GM19395 (cell line): ENCODE measurements at regions not wholly inside any gene's neighbourhood (a gene's known extent, or its start where the extent isn't known, plus 50 kb on each side); places are given as distances from the start of the nearest gene placed in this dataset.

ENCODE experiments used
- ATAC-seq: cut with Tn5 transposase; IDR thresholded peaks from one replicate; pipeline ENCODE4 v1.9.1; 2021; ENCODE audit warnings: mild to moderate bottlenecking, moderate library complexity; ENCODE audit not compliant: unreplicated experiment

DNA sequence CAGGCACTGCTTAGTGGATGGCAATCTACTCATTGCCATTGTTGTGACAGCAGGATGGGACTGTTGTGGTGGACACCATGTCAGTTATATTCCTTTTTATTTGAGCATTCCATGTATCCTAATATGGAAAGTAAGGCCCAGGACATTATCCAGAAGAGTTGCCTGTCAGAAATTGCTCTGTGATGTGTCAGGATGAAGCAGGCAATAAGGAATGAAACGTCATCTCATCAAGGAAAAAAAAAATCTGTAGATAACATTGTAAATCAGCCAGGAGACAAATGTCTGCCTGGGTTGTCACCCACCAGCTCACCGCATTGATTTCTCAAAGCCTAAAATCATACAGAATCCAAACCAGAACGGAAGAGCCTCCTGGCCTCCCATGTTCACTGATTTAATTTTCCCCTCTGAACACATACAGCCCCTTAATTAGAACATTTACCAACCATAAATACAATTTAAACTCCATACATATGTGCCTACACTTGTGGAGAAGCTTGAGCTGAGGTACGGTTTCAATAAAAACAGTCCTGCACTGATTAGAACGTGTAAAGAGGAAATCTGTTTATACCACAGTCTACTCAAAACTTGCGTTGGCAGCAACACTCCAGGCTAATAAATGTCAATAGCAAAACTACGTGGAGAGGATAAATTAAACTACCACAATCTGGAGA is 73.9 kb downstream of the FOXD1 start:
- ATAC-seq, result no peak

DNA sequence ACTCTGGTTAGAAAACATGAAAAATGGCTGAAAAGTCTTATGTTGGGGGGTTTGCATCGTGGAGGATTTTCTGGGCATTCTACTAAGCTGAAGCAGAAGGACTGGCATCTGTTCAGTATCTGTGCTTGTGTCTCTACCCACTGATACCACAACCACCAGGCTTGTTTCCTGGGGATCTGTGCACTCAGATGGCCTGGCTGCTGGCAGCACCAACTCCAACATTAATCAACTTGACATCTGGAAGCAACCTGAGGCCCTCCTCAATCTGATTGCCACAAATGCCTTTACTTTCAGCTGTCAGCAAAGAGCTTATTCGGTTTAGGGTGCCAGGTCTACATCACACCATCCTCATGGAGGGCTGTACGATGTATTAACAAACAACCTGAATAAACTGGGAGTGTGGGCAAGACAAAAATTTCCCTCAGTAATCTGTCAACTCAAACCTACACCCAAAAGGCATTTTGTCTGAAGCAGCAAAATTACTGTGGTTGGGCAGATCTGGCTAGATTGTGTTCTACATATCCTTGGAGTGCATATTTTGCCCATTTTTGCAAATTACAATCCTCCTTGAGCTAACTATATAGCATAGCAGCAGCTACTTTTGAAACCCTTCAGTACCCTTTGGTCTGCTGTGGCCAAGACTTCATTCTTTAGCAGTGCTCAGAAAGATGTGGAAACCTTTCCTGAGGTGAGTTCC is 74.6 kb downstream of the FOXD1 start:
- no peak for ATAC-seq

DNA sequence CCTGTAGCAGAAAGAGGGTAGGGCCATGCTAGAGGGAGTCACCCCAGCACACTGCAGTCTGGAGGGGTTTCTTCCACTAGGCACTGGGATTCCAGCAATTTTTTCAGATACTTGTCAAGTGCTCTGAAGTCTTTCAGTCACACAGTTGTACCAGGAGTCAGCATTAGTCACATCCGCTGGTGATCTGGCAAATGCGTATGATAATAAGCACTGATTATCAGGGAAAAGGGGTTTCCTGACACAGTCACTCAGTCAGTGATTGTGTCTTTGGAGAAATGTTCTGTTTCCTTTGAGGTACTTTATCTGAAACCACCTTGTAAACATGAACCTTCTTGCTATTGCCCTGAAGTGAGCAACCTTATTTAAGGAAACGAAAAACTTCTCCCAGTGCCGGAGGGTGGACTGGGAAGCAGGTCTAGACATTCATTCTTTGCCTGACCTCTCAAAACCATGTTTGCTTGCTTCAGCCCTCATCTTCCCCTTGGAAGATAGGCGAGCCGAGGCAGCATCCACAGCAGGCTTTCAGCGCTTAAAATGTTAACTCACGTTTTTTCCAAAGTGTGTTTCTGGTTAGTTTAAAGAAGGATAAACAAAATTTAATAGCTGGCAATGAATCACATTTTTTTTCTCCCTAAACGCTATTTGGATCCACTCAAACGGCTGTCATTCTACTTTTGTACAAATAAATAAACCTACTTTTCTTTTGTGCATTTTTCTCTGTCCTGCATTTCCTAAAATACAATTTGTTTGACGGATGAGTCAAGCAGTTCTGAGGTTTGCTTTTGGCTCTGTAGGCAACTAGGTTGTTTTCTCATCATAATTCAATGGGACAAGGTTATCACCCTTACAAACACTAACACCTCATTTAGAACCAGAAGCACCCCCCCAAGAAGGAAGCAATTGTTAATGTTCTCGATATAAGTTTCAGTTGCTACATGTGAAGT is 77.7 kb downstream of the FOXD1 start:
- no peak for ATAC-seq

DNA sequence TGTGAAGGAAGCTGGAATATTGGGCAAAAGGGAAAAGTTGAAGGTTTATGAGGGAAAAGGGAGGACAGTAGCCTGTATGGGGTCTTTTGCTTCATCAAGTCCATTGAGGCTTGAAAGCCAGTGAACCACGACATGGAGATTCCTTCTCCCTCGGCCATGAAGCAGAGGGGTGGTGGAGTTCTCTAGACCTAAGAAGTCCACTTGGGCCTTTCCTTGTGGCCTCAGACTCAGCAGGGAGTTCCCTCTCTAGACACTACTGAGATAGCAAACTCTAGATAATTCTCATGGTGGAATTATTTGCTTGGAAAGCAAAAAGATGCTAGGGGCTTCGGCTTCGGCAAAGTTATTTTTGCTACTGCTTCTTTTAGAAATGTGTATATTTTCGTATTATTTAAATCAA is 78.5 kb downstream of the FOXD1 start:
- no peak for ATAC-seq

DNA sequence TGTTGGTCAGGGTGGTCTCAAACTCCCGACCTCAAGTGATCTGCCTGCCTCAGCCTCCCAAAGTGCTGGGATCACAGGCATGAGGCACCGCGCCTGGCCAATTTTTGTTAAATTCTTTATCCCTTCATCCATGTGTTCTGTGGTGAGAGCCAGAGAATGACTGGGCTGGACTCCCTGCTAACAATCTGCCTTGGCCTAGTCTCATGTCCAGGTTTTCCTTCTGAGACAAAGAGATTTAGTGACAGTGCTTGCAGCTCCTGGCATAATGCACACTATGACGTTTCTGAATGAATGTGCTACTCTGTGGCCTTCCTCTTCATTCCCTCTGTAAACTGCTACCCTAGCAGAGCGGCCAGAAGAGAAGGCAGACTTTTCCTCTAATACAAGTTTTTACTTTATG is 79.3 kb downstream of the FOXD1 start:
- no peak for ATAC-seq

DNA sequence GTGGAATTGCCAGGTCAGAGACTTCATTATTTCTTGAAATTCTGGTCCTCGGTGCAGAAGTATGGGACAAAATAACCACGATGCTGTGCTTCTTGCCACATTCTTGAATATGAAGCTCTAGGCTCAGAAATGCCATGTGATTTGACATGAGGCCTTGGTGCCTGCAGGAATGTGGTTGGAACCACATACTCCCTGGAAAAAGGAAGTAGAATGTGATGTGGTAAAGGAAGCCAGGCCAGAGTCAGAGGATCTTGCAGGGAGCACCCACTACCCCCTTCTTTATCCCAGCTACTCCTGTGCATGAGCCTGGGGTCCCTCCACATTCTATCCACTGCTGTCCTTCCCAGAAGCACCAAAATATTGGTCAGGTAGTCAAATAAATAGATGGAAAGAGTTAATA is 80.9 kb downstream of the FOXD1 start:
- ATAC-seq, result no peak

DNA sequence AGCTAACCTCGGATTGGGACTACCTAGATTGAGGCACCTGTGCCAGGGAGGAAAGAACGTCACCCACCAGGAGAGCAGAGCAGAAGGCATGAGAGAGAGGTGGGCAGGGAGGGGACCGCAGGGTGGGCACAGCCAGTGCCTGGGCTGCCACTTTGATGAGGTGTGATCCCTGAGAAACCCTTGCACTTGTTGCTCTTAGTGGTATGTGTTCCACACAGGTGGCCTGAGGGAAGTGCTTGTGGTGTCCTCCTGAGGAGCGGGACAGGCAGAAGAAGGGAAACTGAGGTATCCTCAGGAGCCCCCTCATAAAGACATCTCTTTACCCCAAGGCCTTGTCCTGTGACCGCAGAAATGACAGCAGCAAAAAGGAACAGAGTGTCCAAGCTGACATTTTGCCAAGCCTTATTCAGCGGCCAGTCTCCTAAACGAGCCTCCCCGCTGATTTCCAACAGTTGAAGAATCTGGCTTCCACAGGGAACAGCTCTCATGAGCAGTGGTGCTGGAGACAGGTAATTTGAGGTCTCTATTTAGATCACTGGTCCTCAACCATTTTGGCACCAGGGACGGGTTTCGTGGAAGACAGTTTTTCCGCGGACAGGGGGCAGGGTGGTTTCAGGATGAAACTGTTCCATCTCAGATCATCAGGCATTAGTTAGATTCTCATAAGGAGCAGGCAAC is 82.4 kb downstream of the FOXD1 start:
- ATAC-seq, result no peak

DNA sequence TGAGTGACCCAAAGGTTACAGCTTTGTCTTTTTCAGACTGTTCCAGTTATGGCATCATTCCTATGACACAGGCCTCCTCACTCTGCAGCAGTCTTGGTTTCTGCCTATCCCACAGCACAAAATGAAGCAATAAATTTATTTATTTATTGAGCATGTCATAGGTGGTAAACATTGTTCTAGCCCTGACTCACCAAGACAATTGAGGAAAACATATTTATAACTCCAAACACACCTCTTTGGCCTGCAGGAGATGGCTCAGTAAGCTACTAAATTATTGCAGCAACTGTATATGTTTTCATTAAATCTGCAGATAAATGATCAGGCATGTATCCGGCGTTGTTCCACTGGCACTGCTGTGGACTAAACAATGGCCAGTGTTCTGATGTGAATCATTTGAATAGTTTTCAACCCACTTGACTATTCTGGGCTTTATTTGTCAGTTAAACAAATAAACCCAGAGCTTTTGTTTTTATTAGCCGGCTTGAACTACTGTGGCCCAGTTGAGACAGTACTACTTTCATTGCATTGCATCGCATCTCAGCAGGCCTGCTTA is 83.2 kb downstream of the FOXD1 start:
- ATAC-seq, result no peak

DNA sequence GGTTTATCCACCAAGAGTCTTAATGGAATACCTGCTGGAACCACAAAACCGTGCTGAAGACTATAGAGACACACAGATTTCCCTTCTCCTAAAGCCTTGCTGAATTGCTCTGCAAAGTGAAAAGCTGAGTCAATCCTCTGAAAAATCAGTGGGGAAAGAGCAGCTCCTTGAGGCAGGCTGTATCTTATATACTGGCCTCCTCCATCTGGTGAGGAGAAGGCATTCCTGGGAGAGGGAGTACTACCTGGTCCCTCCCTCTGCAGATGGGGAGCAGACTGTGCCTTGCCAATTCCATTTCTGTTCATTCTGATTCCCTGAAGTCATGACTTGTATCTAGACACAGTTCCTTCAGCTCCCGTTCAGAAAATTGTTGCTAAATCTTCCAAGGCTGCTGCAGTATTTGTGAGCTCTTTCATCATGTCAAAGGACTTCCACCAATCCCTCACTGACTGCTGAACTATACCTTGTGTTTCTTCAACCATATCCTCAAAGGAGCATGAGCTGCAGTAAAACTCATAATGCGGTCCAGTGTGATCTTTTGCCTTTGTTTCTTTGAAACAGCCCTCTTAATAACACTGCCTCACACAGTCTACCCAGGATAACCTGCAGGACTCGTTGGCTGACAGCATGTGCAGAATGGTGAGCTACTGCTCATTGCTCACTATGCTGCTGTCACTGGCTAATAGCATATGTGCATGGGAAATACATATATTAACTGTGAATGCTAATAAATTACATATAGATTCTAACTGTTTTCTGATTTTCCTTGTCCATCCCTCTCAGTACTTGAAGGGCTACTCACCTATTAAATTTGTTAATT is 84.5 kb downstream of the FOXD1 start:
- ATAC-seq, result no peak

DNA sequence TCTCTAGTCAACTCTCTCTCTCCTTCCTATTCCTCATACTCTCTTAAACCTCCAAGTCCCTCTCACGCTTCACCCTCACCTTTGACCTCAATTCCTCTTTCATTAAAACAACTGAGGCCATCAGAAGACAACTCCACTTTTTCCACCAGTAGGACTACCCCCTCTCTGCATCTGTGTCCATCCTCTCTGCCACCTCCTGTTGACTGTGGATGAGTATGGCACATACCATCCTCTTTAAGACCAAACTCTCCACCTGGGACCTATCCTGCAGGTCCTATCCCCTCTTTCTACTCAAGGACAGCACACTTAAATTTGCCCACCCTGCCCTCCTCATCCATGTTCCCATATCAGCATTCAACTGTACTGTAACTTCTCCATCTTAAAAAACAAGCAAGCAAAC is 89.2 kb downstream of the FOXD1 start:
- no peak for ATAC-seq

DNA sequence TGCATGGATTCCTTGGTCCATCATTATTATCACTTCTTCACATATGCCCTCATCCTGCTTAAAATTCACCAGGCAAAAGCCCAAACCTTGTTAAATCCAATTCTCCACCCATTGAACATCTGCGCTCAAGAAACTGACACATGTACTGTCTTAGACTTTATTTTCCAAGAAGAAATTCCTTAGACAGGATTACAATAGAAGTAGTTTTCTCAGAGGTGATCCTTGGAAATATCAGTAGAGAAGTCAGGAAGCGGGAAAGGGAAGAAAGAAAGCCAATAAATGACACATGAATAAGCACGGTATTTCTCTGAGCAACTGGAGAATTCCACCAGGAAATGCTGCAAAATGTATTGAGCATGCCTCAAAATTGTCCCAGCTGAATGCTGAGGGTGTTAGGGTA is 90.2 kb downstream of the FOXD1 start:
- no peak for ATAC-seq

DNA sequence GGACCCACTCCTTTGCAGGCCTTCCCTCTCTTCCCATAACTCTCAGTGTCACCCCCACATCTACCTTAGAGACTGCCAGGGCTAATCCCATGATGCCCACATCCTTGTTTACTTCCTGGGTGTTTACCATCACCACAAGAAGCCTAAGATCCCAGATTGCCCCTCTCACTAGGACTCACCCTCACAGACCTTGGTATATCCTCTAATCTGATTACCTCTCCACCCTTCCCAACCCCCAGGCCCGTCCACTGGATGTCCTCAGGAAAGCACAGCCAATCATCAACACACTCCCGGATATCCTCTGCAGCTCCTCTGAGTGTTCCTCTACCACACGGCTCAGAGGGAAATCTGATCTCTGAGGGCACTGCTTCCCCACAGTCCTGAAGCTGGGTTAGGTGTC is 91.0 kb downstream of the FOXD1 start:
- no peak for ATAC-seq

DNA sequence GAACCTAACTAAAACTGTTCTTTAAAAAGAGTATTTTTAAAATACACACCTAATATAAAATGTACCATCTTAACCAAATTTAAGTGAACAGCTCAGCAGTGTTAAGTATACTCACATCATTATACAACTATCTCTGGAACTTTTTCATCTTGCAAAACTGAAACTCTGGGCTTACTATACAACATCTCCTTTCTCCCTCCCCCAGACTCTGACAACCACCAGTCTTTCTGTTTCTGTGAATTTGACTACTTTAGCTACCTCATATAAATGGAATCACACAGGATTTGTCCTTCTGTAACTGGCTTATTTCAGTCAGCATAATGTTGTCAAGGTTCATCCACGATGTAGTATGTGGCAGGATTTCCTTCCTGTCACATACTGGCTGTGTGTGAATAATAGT is 93.5 kb downstream of the FOXD1 start:
- ATAC-seq, result no peak

DNA sequence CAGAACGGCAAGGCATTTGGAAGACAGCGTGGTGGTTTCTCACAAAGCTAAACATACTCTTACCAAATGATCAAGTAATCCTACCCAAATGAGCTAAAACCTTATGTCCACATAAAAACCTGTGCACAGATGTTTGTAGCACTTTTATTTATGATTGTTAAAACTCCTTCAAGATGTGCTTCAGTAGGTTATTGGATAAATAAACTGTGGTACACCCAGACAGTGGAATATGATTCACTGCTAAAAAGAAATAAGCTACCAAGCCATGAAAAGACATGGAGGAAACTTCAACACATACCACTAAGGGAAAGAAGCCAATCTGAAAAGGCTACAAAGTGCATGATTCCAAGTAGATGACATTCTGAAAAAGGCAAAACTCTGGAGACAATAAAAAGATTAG is 94.2 kb downstream of the FOXD1 start:
- ATAC-seq, result no peak

DNA sequence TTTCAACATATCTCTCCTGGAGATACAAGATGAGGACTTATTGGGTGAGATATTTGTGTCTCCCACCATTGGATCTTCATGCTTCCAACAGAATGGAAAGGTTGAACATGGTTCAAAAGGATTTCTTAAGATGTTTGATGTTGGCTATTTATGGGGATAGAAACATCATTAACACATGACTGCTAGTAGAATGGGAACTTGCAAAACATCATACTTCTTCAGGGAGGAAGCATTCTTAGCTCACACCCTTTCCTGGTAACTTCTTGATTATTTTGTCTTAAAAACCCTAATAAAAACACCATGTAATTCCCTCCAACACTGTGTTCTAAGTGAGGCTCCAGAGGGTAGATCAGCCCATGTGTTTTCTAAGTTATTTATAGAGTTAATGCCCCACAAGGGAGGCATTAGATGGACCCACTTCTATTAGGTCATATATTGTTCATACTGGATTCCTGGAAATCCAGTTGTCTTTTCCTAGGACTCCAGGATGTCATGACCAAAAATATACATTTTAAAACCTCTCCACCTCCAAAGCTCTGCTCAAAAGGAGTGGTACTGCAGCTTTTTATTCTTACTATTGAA is 95.8 kb downstream of the FOXD1 start:
- ATAC-seq, result no peak

DNA sequence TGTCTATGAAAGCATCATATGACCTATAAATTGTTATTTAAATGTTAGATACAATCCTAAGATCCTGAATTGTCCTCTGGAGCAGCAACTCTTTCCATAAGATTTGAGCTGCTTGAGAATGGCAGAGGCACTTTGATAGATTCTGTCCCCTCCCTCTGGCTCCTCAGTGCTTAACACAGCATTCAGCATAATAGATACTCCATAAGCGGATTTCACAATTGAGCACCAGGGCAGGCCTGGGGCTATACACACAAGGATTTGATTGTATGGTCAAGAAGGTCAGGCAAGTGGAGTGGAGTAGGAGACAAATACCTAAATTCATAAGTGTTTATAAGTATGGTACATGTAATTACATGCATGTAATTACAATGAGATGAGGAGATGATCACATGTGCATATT is 96.3 kb downstream of the FOXD1 start:
- ATAC-seq, result no peak

DNA sequence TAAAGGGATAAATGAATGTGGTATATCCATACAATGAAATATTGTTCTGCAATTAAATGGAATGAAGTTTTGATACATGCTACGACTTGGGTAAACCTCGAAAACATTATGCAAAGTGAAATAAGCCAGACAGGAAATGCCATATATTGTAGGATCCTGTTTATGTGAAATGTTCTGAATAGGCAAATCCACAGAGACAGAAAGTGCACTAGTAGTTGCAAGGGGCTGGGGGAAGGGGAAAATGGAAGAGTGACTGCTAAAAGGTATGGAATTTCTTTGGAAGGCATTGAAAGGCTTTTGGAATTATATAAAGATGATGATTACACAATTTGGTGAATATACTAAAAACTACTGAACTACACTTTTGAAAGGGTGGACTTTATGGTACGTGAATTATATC is 97.0 kb downstream of the FOXD1 start:
- no peak for ATAC-seq

DNA sequence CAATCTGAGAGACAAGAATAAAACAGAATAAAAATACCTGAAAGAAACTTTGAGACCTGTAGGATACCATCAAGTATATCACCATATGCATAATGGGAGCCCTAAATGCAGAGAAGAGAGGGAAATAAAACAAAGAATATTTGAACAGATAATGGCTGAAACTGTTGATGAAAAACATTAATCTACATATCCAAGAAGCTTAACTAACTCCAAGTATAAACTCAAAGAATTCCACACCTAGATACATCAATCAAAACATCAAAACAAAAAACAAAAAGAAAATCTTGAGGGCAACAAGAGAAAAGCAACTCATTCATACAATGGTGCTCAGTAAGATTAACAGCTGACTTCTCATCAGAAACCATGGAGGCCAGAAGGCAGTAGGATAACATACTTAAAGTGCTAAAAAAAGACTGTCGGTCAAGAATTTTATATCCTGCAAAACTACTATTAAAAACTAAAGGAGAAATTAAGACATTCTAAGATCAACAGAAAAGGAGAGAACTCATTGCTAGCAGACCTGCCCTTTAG is 101.6 kb downstream of the FOXD1 start:
- ATAC-seq, result no peak

DNA sequence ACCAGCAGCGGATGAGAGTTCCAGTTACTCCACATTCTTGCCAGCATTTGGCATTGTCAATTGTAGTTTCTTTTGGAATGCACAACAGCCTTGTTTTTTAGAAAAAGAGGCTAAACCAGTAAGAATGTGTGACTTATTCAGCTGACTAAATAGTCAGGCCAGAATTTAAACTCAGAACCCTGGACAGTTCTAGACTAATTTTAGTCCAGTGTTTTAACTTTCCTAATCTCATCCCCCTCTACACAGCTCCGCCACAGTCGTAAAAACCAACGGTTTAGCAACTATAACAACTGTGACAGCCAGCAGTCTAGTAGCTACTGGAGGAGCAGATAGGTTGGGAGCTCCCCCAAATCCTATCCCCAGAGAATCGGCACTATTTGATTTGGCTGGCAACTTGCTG is 103.7 kb downstream of the FOXD1 start:
- no peak for ATAC-seq
